AML-193 (cell line): ENCODE measurements at regions not wholly inside any gene's neighbourhood (a gene's known extent, or its start where the extent isn't known, plus 50 kb on each side); places are given as distances from the start of the nearest gene placed in this dataset.
"Not testable (repeated sequence)": the region's sequence is repeated elsewhere in the genome, so short reads cannot be mapped to it uniquely, and the experiment has no call there.

Source experiments
- DNase-seq, 2 experiments: peaks; one replicate each; lab custom pipeline; 2025; lab: John Stamatoyannopoulos, UW

DNA sequence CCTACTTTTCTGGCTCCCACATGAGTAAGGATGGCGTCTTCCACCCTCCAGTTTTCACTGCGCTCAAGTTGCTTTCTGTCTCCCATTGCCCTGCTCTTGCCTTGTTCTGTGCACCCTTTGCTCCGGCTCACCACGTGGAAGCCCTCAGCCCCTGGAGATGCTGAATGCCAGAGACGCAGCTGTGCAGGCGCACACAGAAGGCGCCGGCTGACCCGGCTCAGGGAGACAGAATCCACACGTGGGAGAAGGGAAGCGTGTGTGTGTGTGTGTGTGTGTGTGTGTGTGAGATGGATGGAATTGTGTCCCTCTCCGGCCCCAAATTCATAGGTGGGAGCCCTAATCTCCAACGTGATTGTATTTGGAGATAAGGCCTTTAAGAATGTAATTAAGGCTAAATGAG is 118.2 kb upstream of the ERRFI1 start:
- DNase-seq: no peak

DNA sequence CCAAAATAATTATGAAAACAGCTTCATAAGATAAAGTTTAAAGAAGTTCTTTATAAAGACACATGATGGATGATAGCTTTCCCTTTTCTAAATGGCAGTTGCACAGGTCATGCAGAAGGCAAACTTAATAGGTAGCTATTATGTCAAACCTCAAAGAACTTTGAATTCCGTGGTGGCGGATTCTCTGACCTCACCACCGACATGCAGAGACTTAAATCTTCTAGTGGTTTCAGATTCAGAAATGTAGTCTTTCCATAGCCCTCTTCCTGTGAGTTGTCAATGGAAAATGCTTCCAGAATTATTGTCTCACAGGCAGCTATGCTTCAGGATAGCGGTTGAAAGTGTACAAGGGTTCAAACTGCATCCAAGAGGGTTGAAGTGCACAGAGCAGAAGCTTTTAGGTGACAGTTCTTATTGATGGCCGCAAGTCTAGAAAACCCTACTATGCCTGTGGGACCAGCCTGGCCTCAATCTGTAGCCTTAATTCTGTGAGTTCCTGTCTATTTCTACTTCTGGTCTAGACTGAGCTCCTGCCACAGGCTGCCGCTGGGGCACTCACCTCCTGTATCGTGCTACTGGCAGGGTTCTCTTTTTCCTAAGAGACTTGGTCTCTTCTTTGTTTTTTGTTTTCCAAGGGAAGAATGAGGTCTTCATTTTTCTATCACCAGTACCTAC is 117.0 kb upstream of the ERRFI1 start:
- DNase-seq: no peak

DNA sequence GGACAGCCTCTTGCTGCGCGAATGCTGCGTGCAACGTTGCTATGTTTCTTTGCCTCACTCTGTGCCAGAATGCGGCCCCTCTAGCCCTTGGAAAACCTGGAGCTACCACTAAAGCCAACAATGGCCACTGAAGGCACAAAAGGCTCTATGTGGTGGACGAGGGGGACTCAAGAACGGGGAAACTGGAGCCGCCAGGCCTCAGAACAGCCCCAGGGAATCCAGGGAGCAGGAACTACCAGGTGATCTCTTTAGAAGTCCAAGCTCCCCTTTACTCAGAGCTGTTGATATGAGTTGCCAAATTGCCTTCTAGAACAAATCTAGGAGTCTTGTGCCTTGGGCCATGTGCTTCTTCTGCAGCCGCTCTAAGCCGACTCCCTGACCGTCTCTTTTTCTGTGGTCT is 113.8 kb upstream of the ERRFI1 start:
- no peak for DNase-seq

DNA sequence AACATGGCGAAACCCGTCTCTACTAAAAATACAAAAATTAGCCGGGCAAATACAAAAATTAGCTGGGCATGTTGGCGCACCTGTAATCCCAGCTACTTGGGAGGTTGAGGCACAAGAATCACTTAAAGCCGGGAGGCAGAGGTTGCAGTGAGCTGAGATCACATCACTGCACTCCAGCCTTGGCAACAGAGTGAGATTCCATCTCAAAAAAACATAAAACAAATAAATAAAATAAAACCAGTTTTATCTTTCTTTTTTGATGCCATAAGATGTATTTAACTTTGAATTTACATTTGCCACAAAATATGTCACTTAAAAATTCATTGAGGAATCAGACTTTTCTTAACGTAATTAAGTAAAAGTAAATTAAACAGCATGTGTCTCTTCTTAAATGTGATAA is 113.3 kb upstream of the ERRFI1 start:
- DNase-seq: no peak

DNA sequence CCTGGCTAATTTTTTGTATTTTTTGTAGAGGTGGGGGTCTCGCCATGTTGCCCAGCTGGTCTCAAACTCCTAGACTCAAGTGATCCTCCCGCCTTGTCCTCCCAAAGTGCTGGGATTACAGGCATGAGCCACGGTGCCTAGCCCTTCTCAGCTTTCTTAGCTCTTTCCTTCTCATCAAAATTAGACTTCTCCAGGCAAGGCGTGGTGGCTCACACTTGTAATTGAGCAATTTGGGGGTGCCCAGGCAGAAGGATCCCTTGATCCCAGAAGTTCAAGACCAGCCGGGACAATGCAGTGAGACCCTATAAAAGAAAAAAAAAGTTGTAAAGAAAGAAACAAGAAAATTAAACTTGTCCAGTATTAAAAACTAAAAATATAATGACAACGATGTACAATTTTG is 112.6 kb upstream of the ERRFI1 start:
- DNase-seq: no peak

DNA sequence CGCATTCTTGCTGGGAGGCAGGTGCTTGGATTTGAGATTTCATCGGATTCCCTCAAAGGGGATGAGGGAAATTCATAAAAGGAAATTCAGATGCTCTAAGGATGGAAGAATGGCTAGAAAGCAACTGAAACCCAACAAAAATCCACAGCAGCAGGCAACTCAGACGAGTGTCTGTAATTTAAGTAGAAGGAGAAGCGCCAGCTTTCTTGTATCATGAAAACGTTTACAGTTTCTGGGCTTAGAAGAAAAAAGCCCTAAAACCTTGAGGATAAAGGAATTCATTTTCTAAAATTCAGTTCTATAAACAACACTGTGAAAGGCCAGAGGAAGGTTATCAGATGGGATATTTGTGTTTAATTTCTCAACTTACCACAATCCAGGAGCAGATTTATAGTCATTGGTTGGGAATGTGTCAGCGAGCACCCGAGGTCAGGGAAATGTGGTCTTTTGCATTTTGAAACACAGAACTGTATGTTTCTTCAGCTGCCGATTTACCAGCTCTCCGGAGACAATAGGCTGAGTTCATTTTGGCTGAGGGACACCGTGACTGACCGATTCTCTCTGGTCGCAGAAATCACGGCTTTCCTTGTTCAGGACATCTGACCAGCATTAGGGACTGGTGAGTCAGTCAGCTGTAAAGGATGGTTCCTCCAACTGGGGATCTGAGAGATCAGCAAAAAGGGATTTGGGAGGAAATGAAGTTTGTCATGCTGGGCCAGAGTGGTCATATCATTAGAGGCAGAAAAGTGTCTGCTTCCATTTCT is 111.6 kb upstream of the ERRFI1 start:
- DNase-seq: no peak

DNA sequence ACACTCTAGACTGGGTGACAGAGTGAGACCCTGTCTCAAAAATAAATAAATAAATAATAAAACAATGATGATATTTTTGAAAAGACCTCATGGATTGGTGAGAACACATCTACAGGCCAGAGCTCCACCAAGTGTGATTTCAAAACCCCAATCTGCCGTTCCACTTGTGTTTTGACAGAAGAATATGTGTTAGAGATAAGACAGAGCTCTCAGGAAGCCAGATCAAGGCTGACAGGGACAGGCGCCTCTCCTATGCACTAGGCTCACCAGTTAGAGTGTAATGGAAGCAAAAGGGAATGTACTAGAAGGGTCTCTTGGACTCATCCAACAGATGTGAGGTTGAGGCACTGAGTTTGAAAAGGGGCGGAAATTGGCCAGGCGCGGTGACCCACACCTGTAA is 110.7 kb upstream of the ERRFI1 start:
- no peak for DNase-seq

DNA sequence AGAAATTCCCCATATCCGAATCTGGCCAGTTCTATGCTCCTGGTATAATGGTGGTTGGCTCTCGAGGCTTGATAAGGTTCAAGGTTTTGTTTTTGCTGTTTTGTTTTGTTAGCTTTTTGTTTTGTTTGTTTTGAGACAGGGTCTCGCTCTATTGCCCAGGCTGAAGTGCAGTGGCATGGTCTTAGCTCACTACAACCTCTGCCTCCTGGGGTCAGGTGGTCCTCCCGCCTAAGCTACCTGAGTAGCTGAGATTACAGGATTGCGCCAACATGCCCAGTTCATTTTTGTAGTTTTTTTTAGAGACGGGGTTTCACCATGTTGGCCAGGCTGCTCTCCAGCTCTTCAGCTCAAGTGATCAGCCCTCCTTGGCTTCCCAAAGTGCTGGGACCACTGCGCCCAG is 109.1 kb upstream of the ERRFI1 start:
- no peak for DNase-seq

DNA sequence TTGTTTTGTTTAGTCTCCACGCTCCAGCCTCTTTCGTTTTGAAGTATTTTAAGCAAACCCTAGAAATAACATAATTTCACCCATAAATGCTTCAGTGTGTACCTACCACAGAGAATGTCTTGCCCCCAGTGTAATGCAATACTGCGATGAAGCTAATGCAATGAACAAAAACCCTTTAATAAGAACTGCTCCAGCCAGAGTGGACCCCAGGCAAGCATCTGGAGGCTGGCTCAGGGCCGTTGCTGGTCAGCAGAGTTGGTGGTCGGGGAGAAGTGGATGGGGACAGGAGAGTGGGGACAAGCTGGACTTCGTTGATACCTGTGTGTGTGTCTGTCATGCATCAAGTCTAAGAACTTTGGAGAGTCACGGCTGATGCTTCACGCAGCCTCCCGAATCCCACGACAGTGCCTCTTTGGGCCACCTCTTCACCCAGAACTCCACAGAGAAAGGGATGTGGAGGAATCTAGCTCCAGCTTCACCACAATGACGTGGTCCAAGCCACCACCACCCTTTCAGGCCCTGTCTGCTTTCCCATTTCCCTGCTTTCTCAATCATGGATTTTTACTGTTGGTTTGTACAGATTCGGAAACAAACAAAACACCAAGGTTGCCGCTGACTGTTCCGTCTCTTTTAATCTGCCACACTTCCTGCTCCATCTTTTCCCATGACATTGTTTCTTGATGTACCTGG is 108.6 kb upstream of the ERRFI1 start:
- DNase-seq: no peak

DNA sequence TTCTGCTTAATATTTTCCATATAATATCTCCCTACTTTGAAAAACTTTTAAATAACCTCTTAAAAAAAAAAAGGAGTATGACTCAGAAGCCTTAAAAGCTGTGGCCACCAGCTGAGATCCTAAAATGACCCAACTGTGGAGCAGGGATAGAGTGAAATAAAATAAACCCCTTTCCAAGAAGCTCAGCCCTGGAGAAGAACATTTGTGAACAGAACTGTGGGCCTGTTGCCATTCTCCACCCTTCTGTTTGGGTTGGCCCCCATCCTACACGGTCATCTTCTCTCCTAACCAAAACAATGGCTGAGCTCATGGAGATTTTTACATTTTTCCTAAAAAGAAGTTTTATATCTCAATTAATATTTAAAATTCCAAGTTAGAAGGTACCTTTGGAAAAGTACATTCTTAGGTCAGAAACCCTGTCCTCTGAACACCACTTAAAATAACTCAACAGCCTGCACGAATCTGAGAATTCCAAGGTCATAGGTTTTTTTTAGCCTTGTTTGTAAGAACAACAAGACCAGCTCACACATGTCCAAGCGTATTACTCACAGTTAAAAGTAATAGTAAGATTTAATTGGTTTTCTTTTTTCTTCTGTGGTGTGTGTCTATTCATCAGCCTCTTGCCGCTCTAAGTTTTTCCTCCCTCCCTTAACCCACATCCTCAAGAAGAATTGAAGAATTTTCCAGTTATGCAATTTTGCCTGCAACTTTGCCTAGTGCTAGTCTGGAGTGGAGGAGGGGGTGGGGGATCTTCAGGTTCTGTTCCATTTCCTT is 107.7 kb upstream of the ERRFI1 start:
- DNase-seq: no peak

DNA sequence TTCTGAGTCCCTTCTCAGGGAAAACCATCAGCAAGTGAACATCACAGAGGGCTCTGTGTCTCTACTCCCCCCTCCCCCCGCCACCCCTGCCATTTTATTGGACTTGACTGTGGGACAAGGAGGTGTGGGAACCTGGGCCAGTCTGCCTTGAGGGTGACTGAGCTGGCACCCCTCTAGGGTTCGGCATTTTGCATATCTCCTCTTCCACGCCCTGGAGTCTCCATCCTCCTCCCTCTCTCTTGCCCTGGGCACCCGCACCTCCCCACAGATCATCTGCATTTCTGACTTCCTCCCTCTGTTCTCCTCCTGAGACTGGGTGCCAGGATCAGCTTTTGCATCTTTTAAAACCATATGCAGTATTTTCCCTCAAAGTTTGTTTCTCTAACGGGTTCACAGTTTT is 107.1 kb upstream of the ERRFI1 start:
- no peak for DNase-seq

DNA sequence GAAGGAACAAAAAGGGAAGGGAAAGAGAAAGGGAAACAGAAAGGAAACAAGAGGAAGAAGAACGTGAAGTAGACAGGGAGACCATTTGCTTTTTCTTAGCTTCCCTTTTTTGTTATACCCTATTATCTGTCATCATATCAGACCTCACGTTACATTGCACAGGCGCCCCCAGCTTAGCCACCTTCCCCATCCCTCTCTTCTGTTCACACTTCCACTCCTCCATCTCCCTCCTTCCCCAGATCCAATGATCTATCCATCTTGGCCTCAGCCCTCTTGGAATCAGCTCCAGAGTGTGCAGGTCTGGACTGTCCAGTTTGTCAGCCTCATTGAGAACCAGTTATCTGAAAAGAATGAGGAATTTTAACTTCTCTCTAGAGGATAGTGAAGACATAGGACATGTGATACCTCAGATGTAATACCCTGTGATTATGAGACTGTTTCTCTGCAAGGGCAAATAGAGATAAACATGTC is 101.1 kb upstream of the ERRFI1 start:
- no peak for DNase-seq

DNA sequence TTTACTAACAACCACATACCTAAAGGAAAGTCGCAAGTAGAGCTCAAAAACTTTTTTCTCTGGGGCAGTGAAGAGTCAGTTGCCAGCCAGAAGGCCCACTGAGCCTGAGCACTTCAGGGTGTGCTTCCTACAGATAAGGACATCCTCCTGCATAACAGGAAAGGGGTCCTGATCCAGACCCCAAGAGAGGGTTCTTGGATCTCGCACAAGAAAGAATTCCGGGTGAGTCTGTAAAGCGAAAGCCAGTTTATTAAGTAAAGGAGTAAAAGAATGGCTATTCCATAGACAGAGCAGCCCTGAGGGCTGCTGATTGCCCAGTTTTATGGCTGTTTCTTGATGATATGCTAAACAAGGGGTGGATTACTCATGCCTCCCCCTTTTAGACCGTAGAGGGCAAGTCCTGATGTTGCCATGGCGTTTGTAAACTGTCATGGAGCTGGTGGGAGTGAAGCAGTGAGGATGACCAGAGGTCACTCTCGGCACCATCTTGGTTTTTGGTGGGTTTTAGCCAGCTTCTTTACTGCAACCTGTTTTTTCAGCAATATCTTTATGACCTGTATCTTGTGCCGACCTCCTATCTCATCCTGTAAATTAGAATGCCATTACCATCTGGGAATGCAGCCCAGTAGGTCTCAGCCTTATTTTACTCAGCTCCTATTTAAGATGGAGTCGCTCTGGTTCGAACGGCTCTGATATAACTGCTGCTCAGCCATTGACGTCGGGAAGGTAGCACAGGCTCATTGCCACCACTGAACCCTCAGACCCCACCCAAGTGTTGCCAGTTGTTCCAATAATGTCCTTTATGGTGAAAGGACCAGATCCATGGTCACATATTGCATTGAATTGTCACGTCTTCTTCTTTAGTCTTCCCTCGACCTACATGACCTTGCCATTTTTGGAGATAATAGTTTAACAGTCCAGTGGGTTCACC is 96.6 kb upstream of the ERRFI1 start:
- DNase-seq: no peak

DNA sequence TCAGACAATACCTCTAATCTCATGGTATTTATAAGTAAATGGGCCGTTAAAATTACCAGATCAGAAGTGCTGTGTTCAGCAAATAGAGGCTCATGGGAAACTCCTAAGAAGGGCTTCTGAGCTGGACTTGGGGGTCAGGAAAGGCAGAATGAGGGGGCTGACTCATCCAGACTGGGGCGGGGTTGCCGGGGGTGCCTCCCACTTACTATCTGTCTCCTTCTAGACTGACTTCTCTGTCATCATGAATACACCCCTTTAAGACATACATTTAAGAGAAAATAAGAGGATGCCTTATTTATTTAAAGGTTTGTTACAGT is 96.0 kb upstream of the ERRFI1 start:
- DNase-seq: no peak

DNA sequence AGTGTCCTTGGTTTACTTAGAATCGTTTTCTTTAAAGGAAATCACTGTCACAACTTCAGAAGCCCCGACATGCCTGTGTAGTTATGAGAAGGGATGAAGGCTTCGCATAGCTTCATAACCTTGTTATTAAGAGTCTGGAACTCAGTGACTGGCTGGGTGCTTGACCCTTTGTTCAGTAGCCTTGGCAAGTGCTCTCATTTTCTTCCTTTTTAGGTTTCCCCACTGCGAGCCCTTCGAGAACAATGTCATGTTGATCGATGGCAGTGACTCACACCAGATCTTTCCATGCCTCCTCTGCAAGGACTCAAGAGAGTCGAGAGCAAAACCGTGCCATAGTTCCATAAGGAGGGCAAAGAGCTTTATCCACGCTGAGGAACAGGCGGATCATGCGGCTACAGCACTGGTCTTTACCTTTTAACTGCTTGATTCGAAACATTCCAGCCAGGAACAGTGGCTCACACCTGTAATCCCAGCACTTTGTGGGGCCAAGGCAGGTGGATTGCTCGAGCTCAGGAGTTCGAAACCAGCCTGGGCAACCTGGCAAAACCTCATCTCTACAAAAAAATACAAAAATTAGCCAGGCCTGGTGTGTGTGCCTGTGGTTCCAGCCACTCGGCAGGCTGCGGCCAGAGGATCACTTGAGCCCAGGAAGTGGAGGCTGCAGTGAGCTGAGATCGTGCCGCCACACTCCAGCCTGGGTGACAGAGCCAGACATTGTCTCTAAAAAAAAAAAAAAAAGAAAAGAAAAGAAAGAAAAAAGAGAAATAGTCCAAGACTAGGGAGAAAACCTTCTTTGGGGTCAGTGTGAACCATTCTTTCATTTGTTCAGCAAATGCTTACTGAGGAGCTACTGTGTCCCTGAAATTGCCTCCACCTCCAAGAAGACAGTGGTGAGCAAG is 95.4 kb upstream of the ERRFI1 start:
- no peak for DNase-seq

DNA sequence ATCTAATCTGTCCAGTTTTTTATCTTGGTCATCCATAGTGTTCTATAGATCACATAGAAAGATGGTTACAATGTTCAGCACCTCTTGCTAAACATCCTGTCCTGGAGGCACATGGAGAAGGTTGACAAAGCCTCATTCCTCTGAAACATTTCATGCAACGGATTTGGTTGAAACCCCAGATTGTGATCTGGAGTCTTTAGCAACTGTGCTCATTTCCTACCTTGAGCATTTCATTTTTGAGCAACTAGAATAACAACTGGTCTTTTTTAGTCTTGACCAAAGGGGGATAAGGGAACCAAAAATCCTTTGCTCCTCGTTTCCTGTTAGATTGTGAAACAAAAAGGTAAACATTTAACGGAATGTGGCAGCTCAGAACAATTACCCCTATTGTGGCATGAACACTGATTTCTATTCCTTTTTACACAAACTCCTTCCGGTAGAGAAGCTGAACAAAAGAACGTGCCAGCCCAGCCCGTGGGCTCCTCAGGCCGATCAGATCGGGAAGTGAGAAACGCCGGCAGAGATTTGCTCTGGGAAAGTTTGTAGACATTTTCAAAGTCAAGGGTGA is 94.7 kb upstream of the ERRFI1 start:
- DNase-seq: no peak

DNA sequence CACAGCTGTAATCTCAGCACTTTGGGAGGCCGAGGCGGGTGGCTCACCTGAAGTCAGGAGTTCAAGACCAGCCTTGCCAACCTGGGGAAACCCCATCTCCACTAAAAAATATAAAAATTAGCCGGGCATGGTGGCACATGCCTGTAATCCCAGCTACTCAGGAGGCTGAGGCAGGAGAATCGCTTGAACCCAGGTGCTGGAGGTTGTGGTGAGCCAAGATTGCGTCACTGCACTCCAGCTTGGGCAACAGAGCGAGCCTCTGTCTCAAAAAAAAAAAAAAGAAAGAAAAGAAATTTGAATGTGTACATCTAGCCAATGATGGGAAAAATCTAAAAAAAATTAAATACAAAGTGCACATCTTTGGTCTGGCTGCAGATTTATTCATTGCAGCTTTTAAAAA is 92.6 kb upstream of the ERRFI1 start:
- not testable (repeated sequence) for DNase-seq

DNA sequence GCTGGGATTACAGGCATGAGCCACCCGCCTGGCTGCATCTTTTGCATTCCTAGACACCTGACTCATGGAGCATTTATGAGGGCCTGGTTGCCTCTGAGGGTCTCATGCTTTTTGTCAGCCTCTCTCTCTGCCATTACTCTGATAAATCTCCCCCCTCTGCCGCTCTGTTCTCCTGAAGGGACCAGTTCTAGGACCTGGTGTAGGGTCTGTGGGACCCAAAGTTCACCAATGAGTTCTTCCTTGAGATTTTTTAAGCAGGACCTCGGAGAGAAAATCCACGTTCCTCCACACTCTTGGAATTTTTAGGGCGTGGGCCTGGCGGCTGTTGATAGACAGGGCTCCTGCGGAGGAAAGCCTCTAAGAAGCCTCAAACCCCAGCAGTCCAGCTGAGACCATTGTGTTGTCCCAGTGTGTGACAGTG is 91.9 kb upstream of the ERRFI1 start:
- no peak for DNase-seq

DNA sequence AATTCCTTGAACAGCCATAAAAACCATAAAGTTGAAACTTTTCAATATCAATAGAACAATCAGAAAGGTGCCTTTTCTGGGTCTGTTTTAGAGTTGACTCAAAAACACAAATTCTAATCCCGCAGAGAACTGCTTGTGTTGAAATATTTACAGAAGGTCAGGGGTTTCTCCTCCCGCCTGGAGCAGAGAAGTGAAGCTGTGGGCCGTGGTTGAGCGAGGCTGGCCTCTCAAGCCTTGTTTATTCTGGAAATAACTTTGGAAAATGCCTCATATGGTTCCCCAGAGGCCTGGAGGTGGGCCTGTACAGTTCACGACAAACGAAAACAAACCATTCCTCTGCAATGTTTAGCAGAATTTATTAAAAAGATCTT is 90.8 kb upstream of the ERRFI1 start:
- no peak for DNase-seq

DNA sequence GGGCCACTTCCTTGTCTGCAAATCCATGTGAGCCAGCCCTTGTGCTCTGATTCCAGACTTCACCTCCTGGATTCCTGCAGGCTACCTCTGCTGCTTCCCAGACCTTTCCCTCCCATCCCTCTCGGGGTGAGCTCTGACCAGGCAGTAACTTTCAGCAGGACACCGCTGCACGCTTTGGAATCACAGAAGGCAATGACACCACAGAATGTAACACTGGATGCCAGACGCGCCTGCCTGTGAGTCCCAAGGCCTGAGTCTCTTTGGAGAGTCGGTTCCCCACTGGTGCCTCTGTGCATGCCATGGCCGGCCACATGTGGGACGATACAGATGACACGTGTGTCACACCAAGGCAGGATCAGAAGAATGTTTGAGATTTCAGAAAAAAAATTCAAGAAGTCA is 89.7 kb upstream of the ERRFI1 start:
- no peak for DNase-seq
